Loucy (cell line): ENCODE measurements at regions not wholly inside any gene's neighbourhood (a gene's known extent, or its start where the extent isn't known, plus 50 kb on each side); places are given as distances from the start of the nearest gene placed in this dataset.

Experiments used
- H2AFZ ChIP-seq: fragments of 200-600 bp; sonication (generic); 2 replicates; pipeline ENCODE4 v1.6.0; 2016; ENCODE audit warnings: antibody characterized with exemption, mild to moderate bottlenecking, low read length, moderate library complexity
- H3F3A ChIP-seq: fragments of 200-600 bp; 2 replicates; pipeline ENCODE4 v1.6.0; 2016; ENCODE audit warnings: antibody characterized with exemption, low read depth, mild to moderate bottlenecking
- H3K27me3 ChIP-seq: fragments of 200-600 bp; sonication (generic); 2 replicates; pipeline ENCODE4 v1.6.1; 2014; ENCODE audit warnings: low read length, mild to moderate bottlenecking; ENCODE audit not compliant: insufficient read depth, poor library complexity, severe bottlenecking
- H3K36me3 ChIP-seq: fragments of 200-600 bp; sonication (generic); 2 replicates; pipeline ENCODE4 v1.6.1; 2016; ENCODE audit warnings: low read length; ENCODE audit not compliant: insufficient read depth
- H3K4me1 ChIP-seq: fragments of 200-600 bp; sonication (generic); 2 replicates; pipeline ENCODE4 v1.5.1; 2014; ENCODE audit warnings: low read length, mild to moderate bottlenecking; ENCODE audit not compliant: insufficient read depth, poor library complexity, severe bottlenecking
- H3K4me2 ChIP-seq: fragments of 200-600 bp; sonication (generic); 2 replicates; pipeline ENCODE4 v1.6.0; 2014; ENCODE audit warnings: antibody characterized with exemption, low read length, low read depth, mild to moderate bottlenecking; ENCODE audit not compliant: poor library complexity, severe bottlenecking
- H3K4me3 ChIP-seq: fragments of 200-600 bp; sonication (generic); 2 replicates; pipeline ENCODE4 v1.5.1; 2014; ENCODE audit warnings: low read length, mild to moderate bottlenecking, mixed read lengths; ENCODE audit not compliant: poor library complexity, severe bottlenecking
- H3K79me2 ChIP-seq: fragments of 200-600 bp; sonication (generic); 2 replicates; pipeline ENCODE4 v1.6.1; 2014; ENCODE audit warnings: low read length; ENCODE audit not compliant: insufficient read depth
- H3K9ac ChIP-seq: fragments of 200-600 bp; sonication (generic); 2 replicates; pipeline ENCODE4 v1.6.0; 2014; ENCODE audit warnings: mild to moderate bottlenecking, low read depth, low read length, moderate library complexity; ENCODE audit not compliant: poor library complexity, severe bottlenecking
- H3K9me2 ChIP-seq: fragments of 200-600 bp; sonication (generic); replicated peaks from 2 replicates; pipeline ENCODE4 v1.6.1; 2016; ENCODE audit warnings: low read depth, low read length, mixed read lengths
- H3K9me3 ChIP-seq: fragments of 200-600 bp; sonication (generic); 2 replicates; pipeline ENCODE4 v1.6.1; 2014; ENCODE audit warnings: mild to moderate bottlenecking, antibody characterized with exemption, low read length, low read depth; ENCODE audit not compliant: insufficient read depth
- H4K20me1 ChIP-seq: fragments of 200-600 bp; sonication (generic); 2 replicates; pipeline ENCODE4 v1.6.0; 2014; ENCODE audit warnings: antibody characterized with exemption, low read length, mild to moderate bottlenecking; ENCODE audit not compliant: insufficient read depth, poor library complexity, severe bottlenecking
- CTCF ChIP-seq: fragments of 200-600 bp; sonication (generic); conservative IDR thresholded peaks from 2 replicates; pipeline ENCODE4 v1.5.1; 2014; ENCODE audit warnings: mild to moderate bottlenecking, antibody characterized with exemption, low read length
- EZH2phosphoT487 ChIP-seq: fragments of 200-600 bp; IDR thresholded peaks from 2 replicates; pipeline ENCODE4 v1.6.1; 2018; ENCODE audit warnings: antibody characterized with exemption, mild to moderate bottlenecking, moderate library complexity, borderline replicate concordance

- Histone ChIP-seq H3K4me3 (no peak overlapping the region), H3K9ac (no peak overlapping the region), H3K4me1 (no peaks in the 10 kb centered on the region), H3K4me2 (no peak overlapping the region), H3K27me3 (no peaks in the 10 kb centered on the region), H3K9me2 (no peaks in the 10 kb centered on the region), H3K36me3 (no peaks in the 10 kb centered on the region), H4K20me1 (no peaks in the 10 kb centered on the region), H3K79me2 (no peaks in the 10 kb centered on the region), H3K9me3 (no peaks in the 10 kb centered on the region), H2AFZ (no peak overlapping the region), H3F3A (no peaks in the 10 kb centered on the region)
- no peak for TF ChIP-seq CTCF
- no peak for TF ChIP-seq EZH2phosphoT487
Observed at GRCh38 chr2:129823044-129823443, 156.4 kb upstream of the RAB6C start.

DNA sequence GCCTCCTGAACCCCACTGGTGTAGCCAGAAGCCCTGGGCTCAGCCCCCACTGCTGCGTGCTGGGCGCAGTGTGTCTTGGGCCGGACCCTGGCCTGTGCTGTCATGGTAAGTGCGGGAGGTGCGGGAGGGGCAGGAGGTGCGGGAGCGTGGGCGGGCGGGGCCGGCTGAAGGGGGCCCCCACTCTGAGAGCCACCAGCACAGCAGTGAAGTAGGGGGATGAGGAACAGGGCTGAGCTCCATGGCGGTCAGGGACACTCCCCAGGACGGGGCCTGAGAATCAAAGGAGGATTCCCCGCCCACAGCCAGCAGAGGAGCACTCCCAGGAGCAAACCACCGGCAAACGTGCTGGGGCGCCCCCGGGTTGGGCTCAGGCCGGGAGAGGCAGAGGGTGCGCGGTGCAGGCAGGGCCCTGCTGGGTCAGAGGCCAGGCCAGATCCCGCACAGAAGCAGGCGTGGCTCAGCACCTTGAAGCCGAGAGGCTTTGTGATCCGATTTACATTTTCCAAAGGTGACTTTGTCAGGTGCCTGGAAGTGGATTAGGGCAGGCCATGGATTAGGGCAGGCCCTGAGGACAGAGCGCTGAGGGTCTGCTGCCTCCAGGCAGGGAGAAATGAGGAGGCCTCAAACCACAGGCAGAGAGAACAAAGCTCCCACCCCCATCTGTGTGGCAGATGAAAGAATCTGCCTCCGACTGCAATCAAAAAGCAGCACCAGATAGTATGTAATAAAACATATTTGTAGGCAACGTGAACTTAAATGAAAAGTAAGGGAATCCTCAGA lies 152.0 kb upstream of the RAB6C start:
- no peaks in the 10 kb centered on the region for H3K27me3 ChIP-seq
- no peaks in the 10 kb centered on the region for H3K9me3 ChIP-seq
- no peak overlapping the region for H2AFZ ChIP-seq
- no peaks in the 10 kb centered on the region for H3K9me2 ChIP-seq
- no peaks in the 10 kb centered on the region for H3K4me1 ChIP-seq
- H3K36me3 ChIP-seq, result no peaks in the 10 kb centered on the region
- no peak overlapping the region for H3K4me3 ChIP-seq
- no peak for TF ChIP-seq CTCF
- no peak for TF ChIP-seq EZH2phosphoT487
- H3K79me2 ChIP-seq, result no peaks in the 10 kb centered on the region
- no peak overlapping the region for H3K9ac ChIP-seq
- H3F3A ChIP-seq, result no peaks in the 10 kb centered on the region
- no peaks in the 10 kb centered on the region for H4K20me1 ChIP-seq
- H3K4me2 ChIP-seq, result no peak overlapping the region

- no peaks in the 10 kb centered on the region for H3K79me2 ChIP-seq
- no peaks in the 10 kb centered on the region for H3K9me3 ChIP-seq
- no peaks in the 10 kb centered on the region for H3K4me1 ChIP-seq
- H3K4me2 ChIP-seq, result no peak overlapping the region
- no peaks in the 10 kb centered on the region for H3K9me2 ChIP-seq
- H3F3A ChIP-seq, result no peaks in the 10 kb centered on the region
- H3K27me3 ChIP-seq, result no peaks in the 10 kb centered on the region
- TF ChIP-seq CTCF, result no peak
- no peaks in the 10 kb centered on the region for H4K20me1 ChIP-seq
- no peaks in the 10 kb centered on the region for H3K36me3 ChIP-seq
- no peak overlapping the region for H3K9ac ChIP-seq
- H2AFZ ChIP-seq, result no peak overlapping the region
- H3K4me3 ChIP-seq, result no peak overlapping the region
Observed at GRCh38 chr2:129828792-129829191, 150.7 kb upstream of the RAB6C start.
